WTC11 (cell line): ENCODE measurements at regions not wholly inside any gene's neighbourhood (a gene's known extent, or its start where the extent isn't known, plus 50 kb on each side); places are given as distances from the start of the nearest gene placed in this dataset.

Experiments
- ATAC-seq: fragments of 200-7000 bp; cut with Tn5 transposase; 2 replicates; pipeline ENCODE4 v1.10.0; 2021; ENCODE audit warnings: mild to moderate bottlenecking, moderate library complexity
- CTCF ChIA-PET: fragments of 300-600 bp; sonication (Branson Sonifier 250); formaldehyde crosslinking; loops from one replicate; lab custom pipeline; 2021; ENCODE audit warnings: antibody characterized with exemption; lab: Charles Lee
- POLR2A ChIA-PET: fragments of 350-600 bp; sonication (Branson Sonifier 250); formaldehyde crosslinking; loops from one replicate; lab custom pipeline; 2021; ENCODE audit warnings: antibody characterized with exemption; lab: Charles Lee
- DNase-seq: peaks from one replicate; pipeline ENCODE4 v3.0.0; 2021; ENCODE audit warnings: low spot score
- H3K27ac Mint-ChIP-seq: 2 replicates; pipeline ENCODE4 v1.8.0; 2021; ENCODE audit warnings: mixed read lengths
- H3K27me3 Mint-ChIP-seq: 2 replicates; pipeline ENCODE4 v1.8.0; 2021; ENCODE audit warnings: low read depth, mild to moderate bottlenecking, moderate library complexity, mixed read lengths
- H3K36me3 Mint-ChIP-seq: 2 replicates; pipeline ENCODE4 v1.8.0; 2021; ENCODE audit warnings: mixed read lengths
- H3K4me1 Mint-ChIP-seq: 2 replicates; pipeline ENCODE4 v1.8.0; 2022; ENCODE audit warnings: mixed read lengths
- H3K4me3 Mint-ChIP-seq: 2 replicates; pipeline ENCODE4 v1.8.0; 2021; ENCODE audit warnings: mild to moderate bottlenecking, moderate library complexity, mixed read lengths
- H3K9me3 Mint-ChIP-seq: 2 replicates; pipeline ENCODE4 v1.8.0; 2021; ENCODE audit warnings: mixed read lengths
- ATF1 ChIP-seq: sonication (generic); formaldehyde crosslinking; IDR thresholded peaks from 2 replicates; pipeline ENCODE4 v1.8.1; 2023; ENCODE audit warnings: mild to moderate bottlenecking, moderate library complexity, missing genetic modification reagents
- E2F4 ChIP-seq: sonication (generic); formaldehyde crosslinking; IDR thresholded peaks from 2 replicates; pipeline ENCODE4 v1.8.1; 2022; ENCODE audit warnings: low read depth, mild to moderate bottlenecking, moderate library complexity, missing genetic modification reagents, borderline replicate concordance
- ETV6 ChIP-seq: sonication (generic); formaldehyde crosslinking; IDR thresholded peaks from 2 replicates; pipeline ENCODE4 v1.8.1; 2022; ENCODE audit warnings: mild to moderate bottlenecking, missing genetic modification reagents
- FOXP1 ChIP-seq: sonication (generic); formaldehyde crosslinking; IDR thresholded peaks from 2 replicates; pipeline ENCODE4 v1.8.0; 2022; ENCODE audit warnings: missing genetic modification reagents, mild to moderate bottlenecking, moderate library complexity, borderline replicate concordance
- GTF2I ChIP-seq: fragments of 250-450 bp; sonication (Bioruptor Pico); conservative IDR thresholded peaks from 2 replicates; pipeline ENCODE4 v1.4.0; 2021; ENCODE audit warnings: mild to moderate bottlenecking
- NFE2L1 ChIP-seq: sonication (generic); formaldehyde crosslinking; IDR thresholded peaks from 2 replicates; pipeline ENCODE4 v1.8.1; 2023; ENCODE audit warnings: missing genetic modification reagents
- NR2C2 ChIP-seq: sonication (generic); formaldehyde crosslinking; IDR thresholded peaks from 2 replicates; pipeline ENCODE4 v1.8.0; 2022; ENCODE audit warnings: mild to moderate bottlenecking, missing genetic modification reagents
- PRRX2 ChIP-seq: fragments of 250-450 bp; sonication (Bioruptor Pico); IDR thresholded peaks from 2 replicates; pipeline ENCODE4 v1.8.0; 2021; ENCODE audit warnings: mild to moderate bottlenecking
- RELA ChIP-seq: sonication (generic); formaldehyde crosslinking; IDR thresholded peaks from 2 replicates; pipeline ENCODE4 v1.8.1; 2022; ENCODE audit warnings: missing genetic modification reagents, mild to moderate bottlenecking, borderline replicate concordance
- SMAD3 ChIP-seq: sonication (generic); formaldehyde crosslinking; IDR thresholded peaks from 2 replicates; pipeline ENCODE4 v1.8.0; 2022; ENCODE audit warnings: missing genetic modification reagents, mild to moderate bottlenecking, borderline replicate concordance
- SP1 ChIP-seq: sonication (generic); formaldehyde crosslinking; conservative IDR thresholded peaks from 2 replicates; pipeline ENCODE4 v1.8.1; 2022; ENCODE audit warnings: missing genetic modification reagents
- TEAD1 ChIP-seq: sonication (generic); formaldehyde crosslinking; IDR thresholded peaks from 2 replicates; pipeline ENCODE4 v1.8.0; 2022; ENCODE audit warnings: mild to moderate bottlenecking, missing genetic modification reagents
- TEAD4 ChIP-seq: sonication (generic); formaldehyde crosslinking; IDR thresholded peaks from 2 replicates; pipeline ENCODE4 v1.8.0; 2022; ENCODE audit warnings: mild to moderate bottlenecking, missing genetic modification reagents
- ZBTB21 ChIP-seq: sonication (generic); formaldehyde crosslinking; IDR thresholded peaks from 2 replicates; pipeline ENCODE4 v1.8.1; 2023; ENCODE audit warnings: mild to moderate bottlenecking, missing genetic modification reagents, borderline replicate concordance
- ZNF121 ChIP-seq: sonication (generic); formaldehyde crosslinking; IDR thresholded peaks from 2 replicates; pipeline ENCODE4 v1.8.0; 2023; ENCODE audit warnings: missing genetic modification reagents
- ZNF281 ChIP-seq: sonication (generic); formaldehyde crosslinking; IDR thresholded peaks from 2 replicates; pipeline ENCODE4 v1.8.0; 2023; ENCODE audit warnings: mild to moderate bottlenecking, missing genetic modification reagents
- ZNF396 ChIP-seq: fragments of 250-450 bp; sonication (Bioruptor Pico); IDR thresholded peaks from 2 replicates; pipeline ENCODE4 v1.8.0; 2021; ENCODE audit warnings: mild to moderate bottlenecking, moderate library complexity, borderline replicate concordance
- TF ChIP-seq, protein P1 (sequence below): sonication (generic); formaldehyde crosslinking; conservative IDR thresholded peaks from 2 replicates; pipeline ENCODE4 v1.8.1; 2023; ENCODE audit warnings: mild to moderate bottlenecking, low read depth, missing genetic modification reagents, moderate library complexity
- TF ChIP-seq, protein P2 (sequence below): sonication (generic); formaldehyde crosslinking; IDR thresholded peaks from 2 replicates; pipeline ENCODE4 v1.8.1; 2023; ENCODE audit warnings: mild to moderate bottlenecking, missing genetic modification reagents
- TF ChIP-seq, protein P3 (sequence below): fragments of 250-450 bp; sonication (Bioruptor Pico); conservative IDR thresholded peaks from 2 replicates; pipeline ENCODE4 v1.9.0; 2021; ENCODE audit warnings: mild to moderate bottlenecking

DNA sequence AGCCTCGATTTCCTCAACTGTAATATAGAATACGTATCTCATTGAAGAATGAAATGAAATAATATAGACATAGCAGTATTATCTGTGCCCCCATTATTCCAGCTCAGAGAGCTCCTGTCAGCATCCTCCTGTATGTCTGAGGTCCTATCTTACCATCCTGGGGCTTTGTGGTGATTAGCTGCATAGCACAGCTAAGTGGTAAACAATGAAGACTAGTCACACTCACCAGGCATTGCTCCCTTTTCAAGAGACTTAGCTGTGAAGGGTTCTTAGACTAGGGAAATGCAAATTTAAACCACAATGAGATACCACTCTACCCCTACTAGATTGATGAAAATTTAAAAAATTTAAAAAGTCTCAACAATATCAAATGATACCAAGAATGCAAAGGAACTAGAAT is 172.9 kb downstream of the SLC39A8 start (continued):
- TF ChIP-seq NR2C2: no peak
- no peak for TF ChIP-seq ZNF281 (CRISPR knock-in tag)
- TF ChIP-seq ETV6 (CRISPR knock-in tag): no peak

- POLR2A ChIA-PET: no interaction called here
- H3K9me3 Mint-ChIP-seq: peaks cover 9% of the 10 kb centered on the region; the same call in 1 of the 2 replicates
- H3K4me1 Mint-ChIP-seq: peaks cover 4% of the 10 kb centered on the region; the same call in 1 of the 2 replicates
- no peaks in the 10 kb centered on the region for H3K27me3 Mint-ChIP-seq
- ATAC-seq (no peak), DNase-seq (no peak)
- CTCF ChIA-PET: no interaction called here
- H3K36me3 Mint-ChIP-seq: no peaks in the 10 kb centered on the region
- TF ChIP-seq TEAD4 (CRISPR knock-in tag) (no peak), TEAD1 (CRISPR knock-in tag) (no peak), ATF1 (CRISPR knock-in tag) (no peak), SMAD3 (CRISPR knock-in tag) (no peak)
- TF ChIP-seq, protein P1, sequence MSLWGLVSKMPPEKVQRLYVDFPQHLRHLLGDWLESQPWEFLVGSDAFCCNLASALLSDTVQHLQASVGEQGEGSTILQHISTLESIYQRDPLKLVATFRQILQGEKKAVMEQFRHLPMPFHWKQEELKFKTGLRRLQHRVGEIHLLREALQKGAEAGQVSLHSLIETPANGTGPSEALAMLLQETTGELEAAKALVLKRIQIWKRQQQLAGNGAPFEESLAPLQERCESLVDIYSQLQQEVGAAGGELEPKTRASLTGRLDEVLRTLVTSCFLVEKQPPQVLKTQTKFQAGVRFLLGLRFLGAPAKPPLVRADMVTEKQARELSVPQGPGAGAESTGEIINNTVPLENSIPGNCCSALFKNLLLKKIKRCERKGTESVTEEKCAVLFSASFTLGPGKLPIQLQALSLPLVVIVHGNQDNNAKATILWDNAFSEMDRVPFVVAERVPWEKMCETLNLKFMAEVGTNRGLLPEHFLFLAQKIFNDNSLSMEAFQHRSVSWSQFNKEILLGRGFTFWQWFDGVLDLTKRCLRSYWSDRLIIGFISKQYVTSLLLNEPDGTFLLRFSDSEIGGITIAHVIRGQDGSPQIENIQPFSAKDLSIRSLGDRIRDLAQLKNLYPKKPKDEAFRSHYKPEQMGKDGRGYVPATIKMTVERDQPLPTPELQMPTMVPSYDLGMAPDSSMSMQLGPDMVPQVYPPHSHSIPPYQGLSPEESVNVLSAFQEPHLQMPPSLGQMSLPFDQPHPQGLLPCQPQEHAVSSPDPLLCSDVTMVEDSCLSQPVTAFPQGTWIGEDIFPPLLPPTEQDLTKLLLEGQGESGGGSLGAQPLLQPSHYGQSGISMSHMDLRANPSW (CRISPR knock-in tag): no peak
- TF ChIP-seq, all 79 proteins: peak for 0
- Mint-ChIP-seq H3K27ac (no peak overlapping the region), H3K4me3 (no peak overlapping the region)
Observed at GRCh38 chr4:102170910-102171309, 174.4 kb downstream of the SLC39A8 start.

DNA sequence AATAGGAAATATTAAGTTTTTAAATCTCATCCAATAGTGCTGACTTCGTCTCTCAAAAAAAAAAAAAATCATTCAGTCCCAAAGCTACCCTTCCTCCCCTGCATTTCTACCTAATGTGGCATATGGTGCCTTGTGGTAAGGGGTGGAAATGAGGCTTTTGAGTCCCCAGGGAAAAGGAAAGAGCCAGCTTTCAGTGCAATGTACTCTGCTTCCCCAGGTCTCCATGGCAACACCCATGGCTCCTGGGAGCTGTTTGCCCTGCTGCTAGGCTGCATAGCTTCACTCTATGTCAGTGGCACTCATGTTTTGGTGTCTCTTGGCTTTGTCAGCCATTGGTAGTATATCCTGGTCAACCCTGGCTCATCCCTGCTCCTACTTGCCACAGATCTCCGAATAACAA is 175.9 kb downstream of the SLC39A8 start:
- peaks cover 4% of the 10 kb centered on the region; the same call in 1 of the 2 replicates for H3K4me1 Mint-ChIP-seq
- no peak overlapping the region for H3K27ac Mint-ChIP-seq
- H3K27me3 Mint-ChIP-seq: no peaks in the 10 kb centered on the region
- peaks cover 17% of the 10 kb centered on the region for H3K9me3 Mint-ChIP-seq
- ChIA-PET POLR2A (interaction anchor here (0.7 kb wide), 1 partner anchor 874 kb away, joined by 5 read pairs; no protein-coding TSS in a partner anchor), CTCF (interaction anchor here (0.6 kb wide), 1 partner anchor 501 kb away, joined by 3 read pairs; no protein-coding TSS in a partner anchor)
- no peaks in the 10 kb centered on the region for H3K36me3 Mint-ChIP-seq
- no peak overlapping the region for H3K4me3 Mint-ChIP-seq
- ATAC-seq (peak; percentile 74), DNase-seq (peak; percentile 20)
- TF ChIP-seq, protein P2, sequence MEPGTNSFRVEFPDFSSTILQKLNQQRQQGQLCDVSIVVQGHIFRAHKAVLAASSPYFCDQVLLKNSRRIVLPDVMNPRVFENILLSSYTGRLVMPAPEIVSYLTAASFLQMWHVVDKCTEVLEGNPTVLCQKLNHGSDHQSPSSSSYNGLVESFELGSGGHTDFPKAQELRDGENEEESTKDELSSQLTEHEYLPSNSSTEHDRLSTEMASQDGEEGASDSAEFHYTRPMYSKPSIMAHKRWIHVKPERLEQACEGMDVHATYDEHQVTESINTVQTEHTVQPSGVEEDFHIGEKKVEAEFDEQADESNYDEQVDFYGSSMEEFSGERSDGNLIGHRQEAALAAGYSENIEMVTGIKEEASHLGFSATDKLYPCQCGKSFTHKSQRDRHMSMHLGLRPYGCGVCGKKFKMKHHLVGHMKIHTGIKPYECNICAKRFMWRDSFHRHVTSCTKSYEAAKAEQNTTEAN (CRISPR knock-in tag): no peak
- TF ChIP-seq PRRX2 (CRISPR knock-in tag) (no peak), SMAD3 (CRISPR knock-in tag) (no peak), TEAD1 (CRISPR knock-in tag) (no peak), ZNF396 (CRISPR knock-in tag) (no peak), ZNF121 (CRISPR knock-in tag) (no peak), ZNF281 (CRISPR knock-in tag) (no peak), NFE2L1 (CRISPR knock-in tag) (no peak), FOXP1 (CRISPR knock-in tag) (no peak), ETV6 (CRISPR knock-in tag) (no peak), RELA (CRISPR knock-in tag) (no peak), SP1 (CRISPR knock-in tag) (no peak), ATF1 (CRISPR knock-in tag) (no peak), ZBTB21 (no peak), GTF2I (no peak), E2F4 (CRISPR knock-in tag) (no peak)
- TF ChIP-seq, protein P3, sequence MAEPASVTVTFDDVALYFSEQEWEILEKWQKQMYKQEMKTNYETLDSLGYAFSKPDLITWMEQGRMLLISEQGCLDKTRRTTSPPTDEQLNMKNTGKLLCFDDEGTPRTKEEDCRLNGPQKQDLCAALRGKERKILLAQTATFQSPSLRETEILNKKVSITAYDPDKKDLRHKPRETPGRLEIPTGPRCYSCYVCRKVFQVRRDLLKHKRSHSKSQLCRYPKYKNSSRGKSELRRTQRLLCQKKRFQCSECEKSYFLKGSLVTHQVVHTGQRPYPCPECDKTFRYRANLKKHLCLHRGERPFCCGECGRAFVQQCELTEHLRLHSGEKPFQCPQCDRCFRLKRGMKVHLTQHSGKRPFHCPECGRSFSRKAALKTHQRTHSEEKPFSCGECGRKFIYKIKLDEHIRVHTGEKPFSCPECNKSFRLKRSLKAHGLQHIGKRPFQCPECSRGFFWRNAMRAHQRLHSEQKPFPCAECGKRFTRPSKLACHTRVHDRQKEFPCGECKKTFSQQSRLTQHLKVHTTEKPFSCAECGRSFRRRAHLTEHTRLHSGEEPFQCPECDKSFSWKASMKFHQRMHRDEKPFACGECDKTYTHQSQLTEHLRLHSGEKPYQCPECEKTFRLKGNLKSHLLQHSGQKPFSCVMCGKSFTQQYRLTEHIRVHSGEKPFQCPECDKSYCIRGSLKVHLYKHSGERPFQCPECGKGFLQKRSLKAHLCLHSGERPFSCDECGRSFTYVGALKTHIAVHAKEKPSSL: no peak
